H9 (cell line): ENCODE measurements at regions not wholly inside any gene's neighbourhood (a gene's known extent, or its start where the extent isn't known, plus 50 kb on each side); places are given as distances from the start of the nearest gene placed in this dataset.

Source experiments
- DNase-seq: peaks from one replicate; pipeline ENCODE4 v3.0.0-alpha.2; 2017
- H2AFZ ChIP-seq: one replicate; pipeline ENCODE4 v1.6.1; 2013; ENCODE audit warnings: mild to moderate bottlenecking, low read length, control low read depth, moderate library complexity
- H2AK5ac ChIP-seq: 2 replicates; pipeline ENCODE4 v1.6.1; 2013; ENCODE audit warnings: low read length, control low read depth, mixed read lengths; ENCODE audit not compliant: insufficient read length
- H2BK120ac ChIP-seq: one replicate; pipeline ENCODE4 v1.6.1; 2013; ENCODE audit warnings: low read depth, mild to moderate bottlenecking, low read length, control low read depth, inconsistent platforms; ENCODE audit not compliant: poor library complexity, severe bottlenecking
- H2BK12ac ChIP-seq: 2 replicates; pipeline ENCODE4 v1.6.1; 2013; ENCODE audit warnings: low read length, control low read depth, mixed read lengths, low read depth; ENCODE audit not compliant: insufficient read length
- H2BK15ac ChIP-seq: 2 replicates; pipeline ENCODE4 v1.6.1; 2013; ENCODE audit warnings: low read depth, low read length, control low read depth
- H2BK20ac ChIP-seq: one replicate; pipeline ENCODE4 v1.6.1; 2013; ENCODE audit warnings: low read depth, mild to moderate bottlenecking, low read length, control low read depth, inconsistent platforms; ENCODE audit not compliant: poor library complexity, severe bottlenecking
- H2BK5ac ChIP-seq: 2 replicates; pipeline ENCODE4 v1.6.1; 2013; ENCODE audit warnings: low read length, control low read depth, mixed read lengths; ENCODE audit not compliant: insufficient read length
- H3K14ac ChIP-seq: 2 replicates; pipeline ENCODE4 v1.6.1; 2013; ENCODE audit warnings: low read length, control low read depth; ENCODE audit not compliant: insufficient read depth
- H3K18ac ChIP-seq: 2 replicates; pipeline ENCODE4 v1.6.1; 2013; ENCODE audit warnings: low read depth, mild to moderate bottlenecking, mixed read lengths, low read length, control low read depth; ENCODE audit not compliant: insufficient read length
- H3K23ac ChIP-seq: 2 replicates; pipeline ENCODE4 v1.6.1; 2013; ENCODE audit warnings: low read length, control low read depth, mixed read lengths, low read depth; ENCODE audit not compliant: insufficient read length
- H3K23me2 ChIP-seq: 2 replicates; pipeline ENCODE4 v1.6.1; 2013; ENCODE audit warnings: low read depth, mild to moderate bottlenecking, mixed read lengths, low read length, control low read depth; ENCODE audit not compliant: insufficient read length, poor library complexity, severe bottlenecking
- H3K27ac ChIP-seq: 2 replicates; pipeline ENCODE4 v1.5.1; 2013; ENCODE audit warnings: low read length, control low read depth, mixed read lengths, low read depth; ENCODE audit not compliant: insufficient read length
- H3K27me3 ChIP-seq: 2 replicates; pipeline ENCODE4 v1.6.1; 2013; ENCODE audit warnings: low read length, control low read depth, inconsistent platforms; ENCODE audit not compliant: insufficient read depth
- H3K4ac ChIP-seq: 2 replicates; pipeline ENCODE4 v1.6.1; 2013; ENCODE audit warnings: low read depth, mild to moderate bottlenecking, control low read depth, inconsistent platforms, low read length, moderate library complexity
- H3K4me1 ChIP-seq: 2 replicates; pipeline ENCODE4 v1.6.1; 2013; ENCODE audit warnings: low read length, control low read depth, inconsistent platforms; ENCODE audit not compliant: insufficient read depth
- H3K4me2 ChIP-seq: 2 replicates; pipeline ENCODE4 v1.6.1; 2013; ENCODE audit warnings: low read length, control low read depth, mixed read lengths; ENCODE audit not compliant: insufficient read length, insufficient read depth
- H3K56ac ChIP-seq: 2 replicates; pipeline ENCODE4 v1.6.1; 2013; ENCODE audit warnings: low read depth, mild to moderate bottlenecking, mixed read lengths, low read length, control low read depth; ENCODE audit not compliant: insufficient read length
- H3K79me1 ChIP-seq: 2 replicates; pipeline ENCODE4 v1.6.1; 2013; ENCODE audit warnings: low read depth, mild to moderate bottlenecking, moderate library complexity, low read length, control low read depth, inconsistent platforms; ENCODE audit not compliant: insufficient read depth, poor library complexity, severe bottlenecking
- H3K79me2 ChIP-seq: 2 replicates; pipeline ENCODE4 v1.6.1; 2013; ENCODE audit warnings: low read length, control low read depth, inconsistent platforms; ENCODE audit not compliant: insufficient read depth
- H3K9ac ChIP-seq: 2 replicates; pipeline ENCODE4 v1.6.1; 2013; ENCODE audit warnings: low read length, control low read depth, mixed read lengths; ENCODE audit not compliant: insufficient read length; ENCODE audit errors: extremely low read depth
- H3K9me3 ChIP-seq: one replicate; pipeline ENCODE4 v1.6.1; 2013; ENCODE audit warnings: low read depth, low read length, inconsistent platforms; ENCODE audit not compliant: control insufficient read depth
- H3T11ph ChIP-seq: one replicate; pipeline ENCODE4 v1.6.1; 2013; ENCODE audit warnings: mild to moderate bottlenecking, low read length, control low read depth, inconsistent platforms
- H4K20me1 ChIP-seq: one replicate; pipeline ENCODE4 v1.6.1; 2013; ENCODE audit not compliant: control insufficient read depth, insufficient read length, insufficient read depth
- H4K5ac ChIP-seq: 2 replicates; pipeline ENCODE4 v1.6.1; 2013; ENCODE audit warnings: low read depth, mild to moderate bottlenecking, mixed read lengths, low read length, control low read depth; ENCODE audit not compliant: insufficient read length
- H4K8ac ChIP-seq: replicated peaks from 2 replicates; pipeline ENCODE4 v1.6.1; 2013; ENCODE audit warnings: low read length, control low read depth, mixed read lengths, low read depth; ENCODE audit not compliant: insufficient read length
- H4K91ac ChIP-seq: 2 replicates; pipeline ENCODE4 v1.6.1; 2013; ENCODE audit warnings: low read depth, mild to moderate bottlenecking, moderate library complexity, mixed read lengths, low read length, control low read depth; ENCODE audit not compliant: insufficient read length
- H3K27ac Mint-ChIP-seq, 3 experiments: 2 replicates in 2 of 3; 3 replicates in 1 of 3; pipeline ENCODE4 v1.8.0; 2020 to 2021; ENCODE audit warnings: mixed read lengths in 3 of 3, mild to moderate bottlenecking in 1 of 3, moderate library complexity in 1 of 3
- H3K27me3 Mint-ChIP-seq: 2 replicates; pipeline ENCODE4 v1.8.0; 2021; ENCODE audit warnings: low read depth, mild to moderate bottlenecking, moderate library complexity, mixed read lengths
- H3K36me3 Mint-ChIP-seq, 3 experiments: 2 replicates in 2 of 3; 3 replicates in 1 of 3; pipeline ENCODE4 v1.8.0; 2020 to 2021; ENCODE audit warnings: low read depth in 3 of 3, mixed read lengths in 3 of 3; ENCODE audit not compliant: insufficient read depth in 1 of 3
- H3K4me1 Mint-ChIP-seq, 2 experiments: 2 replicates each; pipeline ENCODE4 v1.8.0; 2020; ENCODE audit warnings: mixed read lengths in 2 of 2
- H3K4me3 Mint-ChIP-seq, 2 experiments: 2 replicates in 1 of 2; 3 replicates in 1 of 2; pipeline ENCODE4 v1.8.0; 2020 to 2021; ENCODE audit warnings: mild to moderate bottlenecking in 2 of 2, mixed read lengths in 2 of 2, moderate library complexity in 1 of 2
- H3K9me3 Mint-ChIP-seq, 2 experiments: 2 replicates in 1 of 2; 3 replicates in 1 of 2; pipeline ENCODE4 v1.8.0; 2020; ENCODE audit warnings: mild to moderate bottlenecking in 2 of 2, mixed read lengths in 2 of 2, moderate library complexity in 1 of 2
- WGBS: extraction: QIAGEN DNeasy Blood & Tissue Kit; methylation state at CpG from one replicate; pipeline ENCODE4 v1.1.7; 2013; ENCODE audit warnings: missing lambda C conversion rate, low lambda C conversion rate, mixed read lengths; ENCODE audit not compliant: insufficient read length; ENCODE audit errors: extremely low coverage; 5-methylcytosine and 5-hydroxymethylcytosine counted together
- TF ChIP-seq, protein P1 (sequence below): fragments of 200-600 bp; sonication (generic); conservative IDR thresholded peaks from 3 replicates; pipeline ENCODE4 v1.8.0; 2021; ENCODE audit warnings: antibody characterized with exemption, mild to moderate bottlenecking

DNA sequence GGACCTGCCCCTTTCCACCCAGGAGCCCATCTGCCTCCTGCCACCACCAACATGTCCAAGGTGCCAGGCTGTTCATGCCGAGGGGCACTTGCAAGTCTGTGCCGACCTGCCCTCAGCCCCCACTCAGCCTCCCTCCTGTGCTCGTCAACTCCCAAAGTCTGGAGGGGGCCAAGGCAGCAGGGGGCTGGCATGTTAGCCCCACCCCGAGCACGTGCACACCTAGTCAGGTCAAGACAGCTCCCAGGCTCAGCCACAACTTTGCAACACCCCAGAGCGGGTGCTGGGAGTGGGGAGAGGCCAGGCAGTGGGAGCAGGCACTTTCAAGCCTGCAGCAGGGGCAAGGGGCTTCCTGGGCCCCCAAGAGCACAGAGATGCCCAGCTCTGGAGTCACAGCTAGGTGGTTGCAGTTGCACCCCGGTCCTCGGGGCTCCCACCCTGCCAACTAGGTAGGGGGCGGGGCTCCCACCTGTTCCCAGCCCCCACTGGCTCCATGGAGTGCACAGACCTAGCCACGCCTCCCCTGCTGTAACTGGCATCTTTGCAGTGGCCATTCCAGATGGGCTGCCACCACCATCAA lies 272.5 kb downstream of the CETN3 start:
- no peaks in the 10 kb centered on the region for H3K27me3 Mint-ChIP-seq
- no peak overlapping the region for H2BK5ac ChIP-seq
- H3K4me1 Mint-ChIP-seq = no peaks in the 10 kb centered on the region
- H4K5ac ChIP-seq = no peak overlapping the region
- no peak overlapping the region; the same call in 1 of the 2 replicates for H3K14ac ChIP-seq
- no peak overlapping the region for H4K91ac ChIP-seq
- no peak overlapping the region for H2AFZ ChIP-seq
- no peak overlapping the region for H3K56ac ChIP-seq
- H2AK5ac ChIP-seq = no peak overlapping the region
- H3K27me3 ChIP-seq = no peaks in the 10 kb centered on the region
- no peaks in the 10 kb centered on the region for H3K9me3 Mint-ChIP-seq
- H2BK20ac ChIP-seq = no peak overlapping the region
- no peak overlapping the region for H3K9ac ChIP-seq
- H3K9me3 ChIP-seq = no peaks in the 10 kb centered on the region
- no peaks in the 10 kb centered on the region for H4K20me1 ChIP-seq
- H3K36me3 Mint-ChIP-seq = no peaks in the 10 kb centered on the region; a peak in 1 of 7 replicates
- H3K79me2 ChIP-seq = no peaks in the 10 kb centered on the region
- WGBS = no CpG with 5 or more reads among the region's 10 CpGs
- H2BK12ac ChIP-seq = no peak overlapping the region
- no peak overlapping the region for H3K4me2 ChIP-seq
- H2BK120ac ChIP-seq = no peak overlapping the region
- no peak overlapping the region for H3T11ph ChIP-seq
- no peak overlapping the region for H3K4me3 Mint-ChIP-seq
- H3K27ac Mint-ChIP-seq = no peak overlapping the region
- no peak overlapping the region for H4K8ac ChIP-seq
- TF ChIP-seq, protein P1, sequence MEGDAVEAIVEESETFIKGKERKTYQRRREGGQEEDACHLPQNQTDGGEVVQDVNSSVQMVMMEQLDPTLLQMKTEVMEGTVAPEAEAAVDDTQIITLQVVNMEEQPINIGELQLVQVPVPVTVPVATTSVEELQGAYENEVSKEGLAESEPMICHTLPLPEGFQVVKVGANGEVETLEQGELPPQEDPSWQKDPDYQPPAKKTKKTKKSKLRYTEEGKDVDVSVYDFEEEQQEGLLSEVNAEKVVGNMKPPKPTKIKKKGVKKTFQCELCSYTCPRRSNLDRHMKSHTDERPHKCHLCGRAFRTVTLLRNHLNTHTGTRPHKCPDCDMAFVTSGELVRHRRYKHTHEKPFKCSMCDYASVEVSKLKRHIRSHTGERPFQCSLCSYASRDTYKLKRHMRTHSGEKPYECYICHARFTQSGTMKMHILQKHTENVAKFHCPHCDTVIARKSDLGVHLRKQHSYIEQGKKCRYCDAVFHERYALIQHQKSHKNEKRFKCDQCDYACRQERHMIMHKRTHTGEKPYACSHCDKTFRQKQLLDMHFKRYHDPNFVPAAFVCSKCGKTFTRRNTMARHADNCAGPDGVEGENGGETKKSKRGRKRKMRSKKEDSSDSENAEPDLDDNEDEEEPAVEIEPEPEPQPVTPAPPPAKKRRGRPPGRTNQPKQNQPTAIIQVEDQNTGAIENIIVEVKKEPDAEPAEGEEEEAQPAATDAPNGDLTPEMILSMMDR = no peak
- H3K79me1 ChIP-seq = no peaks in the 10 kb centered on the region
- H3K27ac ChIP-seq = no peak overlapping the region
- H3K4ac ChIP-seq = no peak overlapping the region
- H3K23ac ChIP-seq = no peak overlapping the region
- H3K18ac ChIP-seq = no peak overlapping the region
- no peaks in the 10 kb centered on the region for H3K4me1 ChIP-seq
- DNase-seq = no peak
- no peak overlapping the region for H2BK15ac ChIP-seq
- no peaks in the 10 kb centered on the region for H3K23me2 ChIP-seq
